Lower lobe of right lung (tissue), 2 donors: ENCODE measurements at regions not wholly inside any gene's neighbourhood (a gene's known extent, or its start where the extent isn't known, plus 50 kb on each side); places are given as distances from the start of the nearest gene placed in this dataset.

Experiments
- ATAC-seq, 2 donors: fragments of 200-7000 bp; cut with Tn5 transposase; one replicate each; pipeline ENCODE4 v1.9.1; 2020 to 2022; ENCODE audit warnings: mild to moderate bottlenecking in 2 of 2, moderate library complexity in 2 of 2
- DNase-seq: peaks from one replicate; pipeline ENCODE4 v3.0.0-alpha.2; 2020
- H3K27ac ChIP-seq: fragments of 200-600 bp; one replicate; pipeline ENCODE4 v1.8.0; 2022
- H3K27me3 ChIP-seq: fragments of 200-600 bp; one replicate; pipeline ENCODE4 v1.8.0; 2022; ENCODE audit warnings: low read depth
- H3K36me3 ChIP-seq: fragments of 200-600 bp; one replicate; pipeline ENCODE4 v1.8.0; 2022; ENCODE audit warnings: mild to moderate bottlenecking
- H3K4me1 ChIP-seq: fragments of 200-600 bp; one replicate; pipeline ENCODE4 v1.8.0; 2022
- H3K4me3 ChIP-seq: fragments of 200-600 bp; one replicate; pipeline ENCODE4 v1.8.0; 2022; ENCODE audit warnings: mild to moderate bottlenecking
- H3K9me3 ChIP-seq: fragments of 200-600 bp; one replicate; pipeline ENCODE4 v1.8.0; 2022
- CTCF ChIP-seq: fragments of 200-600 bp; IDR thresholded peaks from one replicate; pipeline ENCODE4 v1.8.0; 2022; ENCODE audit warnings: antibody characterized with exemption, mild to moderate bottlenecking
- intact Hi-C: fragments of 100-400 bp; cut with DNase I; formaldehyde crosslinking; loops from one replicate; pipeline ENCODE4 v1.11.0; 2022
- donor health status: DM: no; HTN: yes; CAD: no; lungs with severe emphysema.

- H3K27ac ChIP-seq, result no peak overlapping the region
- no peak for ATAC-seq
- H3K4me3 ChIP-seq, result no peak overlapping the region
- no peak for DNase-seq
- no peak for TF ChIP-seq CTCF
- intact Hi-C loops, result no loop called here
- no peaks in the 10 kb centered on the region for H3K36me3 ChIP-seq
- H3K27me3 ChIP-seq, result no peaks in the 10 kb centered on the region
- H3K9me3 ChIP-seq, result no peaks in the 10 kb centered on the region
- H3K4me1 ChIP-seq, result no peaks in the 10 kb centered on the region
Observed at GRCh38 chr2:102967451-102967850, 205.6 kb downstream of the TMEM182 start.

- Histone ChIP-seq H3K9me3 (no peaks in the 10 kb centered on the region), H3K4me3 (no peak overlapping the region), H3K4me1 (no peaks in the 10 kb centered on the region), H3K27ac (no peak overlapping the region), H3K36me3 (no peaks in the 10 kb centered on the region), H3K27me3 (no peaks in the 10 kb centered on the region)
- intact Hi-C loops, result no loop called here
- DNase-seq (no peak), ATAC-seq (no peak)
- no peak for TF ChIP-seq CTCF
Observed at GRCh38 chr2:102968375-102968774, 206.5 kb downstream of the TMEM182 start.

GRCh38 chr2:102971701-102972100 is 209.9 kb downstream of the TMEM182 start:
- no peak for TF ChIP-seq CTCF
- Histone ChIP-seq H3K27me3 (no peaks in the 10 kb centered on the region), H3K4me3 (no peak overlapping the region), H3K27ac (no peak overlapping the region), H3K4me1 (no peaks in the 10 kb centered on the region), H3K9me3 (no peaks in the 10 kb centered on the region), H3K36me3 (no peaks in the 10 kb centered on the region)
- ATAC-seq (no peak), DNase-seq (no peak)
- intact Hi-C loops, result no loop called here

GRCh38 chr2:102975996-102976975 is 214.5 kb downstream of the TMEM182 start:
- Histone ChIP-seq H3K9me3 (no peaks in the 10 kb centered on the region), H3K4me1 (no peaks in the 10 kb centered on the region), H3K27ac (no peak overlapping the region), H3K4me3 (no peak overlapping the region), H3K36me3 (no peaks in the 10 kb centered on the region), H3K27me3 (no peaks in the 10 kb centered on the region)
- ATAC-seq, result no peak
- intact Hi-C loops, result no loop called here
- no peak for DNase-seq
- no peak for TF ChIP-seq CTCF

- DNase-seq, result no peak
- no peak for ATAC-seq
- no peak overlapping the region for H3K4me3 ChIP-seq
- H3K4me1 ChIP-seq, result no peaks in the 10 kb centered on the region
- intact Hi-C loops, result no loop called here
- no peak for TF ChIP-seq CTCF
- H3K36me3 ChIP-seq, result no peaks in the 10 kb centered on the region
- H3K9me3 ChIP-seq, result no peaks in the 10 kb centered on the region
- H3K27ac ChIP-seq, result no peak overlapping the region
- H3K27me3 ChIP-seq, result no peaks in the 10 kb centered on the region
Observed at GRCh38 chr2:102977426-102978090, 215.7 kb downstream of the TMEM182 start.
